ENCODE measurements at regions not wholly inside any gene's neighbourhood (a gene's known extent, or its start where the extent isn't known, plus 50 kb on each side); places are given as distances from the start of the nearest gene placed in this dataset.
A peak's percentile ranks its signal among the peaks of the same experiment; 100 is the strongest.
"Not testable (repeated sequence)": the region's sequence is repeated elsewhere in the genome, so short reads cannot be mapped to it uniquely, and the experiment has no call there.

DNA sequence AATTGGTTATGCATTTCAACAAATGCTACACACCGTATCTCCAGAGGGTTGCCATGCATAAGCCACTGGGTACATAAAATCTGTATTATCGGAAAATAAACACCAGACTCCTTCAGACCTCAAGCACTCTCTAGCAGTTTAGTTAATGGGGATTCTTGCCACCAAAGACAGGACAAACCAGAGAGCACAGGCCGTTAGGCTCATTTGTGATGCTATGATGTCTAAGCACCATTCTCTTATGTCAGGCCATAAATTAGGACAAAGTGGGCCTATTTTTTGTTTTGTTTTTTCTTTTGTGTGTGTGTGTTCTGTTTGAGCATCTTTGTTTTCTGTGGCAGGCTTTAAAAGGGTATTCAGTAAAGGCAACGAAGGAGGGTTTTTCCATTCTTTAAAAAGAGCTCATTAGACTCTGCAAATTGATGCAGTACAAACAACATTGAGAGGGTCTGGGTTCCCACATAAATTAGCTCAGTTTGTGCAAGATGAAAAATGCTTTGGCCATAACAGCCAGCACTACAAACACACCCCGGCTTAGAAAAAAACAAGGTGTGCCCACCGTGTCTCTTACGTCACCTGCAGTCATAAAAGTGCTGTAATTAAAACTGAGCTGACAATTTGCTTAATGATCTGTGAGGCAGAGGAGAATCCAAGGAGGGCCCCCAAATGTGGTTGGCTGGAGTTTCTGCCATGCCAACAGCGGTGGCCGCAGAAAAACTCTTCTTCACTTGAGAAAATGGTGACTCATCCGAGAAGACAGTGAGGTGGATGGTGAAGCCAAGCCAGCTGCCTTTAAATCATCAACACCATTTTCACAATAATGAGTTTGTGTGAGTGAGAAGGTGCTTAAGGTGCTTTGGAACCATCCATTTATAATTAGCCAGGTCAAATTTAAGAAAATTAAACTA, 297.9 kb downstream of the GATA3 start:
- H3K36me3 Mint-ChIP-seq: peaks cover 4 to 6% of the 10 kb centered on the region in 2 donors
- DNase-seq (ENCODE audit: low spot score in 2 of 2) (no peak), ATAC-seq (no peak)
- H3K9me3 Mint-ChIP-seq: peaks cover 0 to 6% of the 10 kb centered on the region in 2 donors
- H3K27ac Mint-ChIP-seq: no peak overlapping the region

GRCh38 chr10:8356283-8356682, 301.8 kb downstream of the GATA3 start:
- peaks cover 0 to 4% of the 10 kb centered on the region in 2 donors for H3K36me3 Mint-ChIP-seq
- no peak overlapping the region for H3K27ac Mint-ChIP-seq
- H3K9me3 Mint-ChIP-seq: no peaks in the 10 kb centered on the region
- no peak for ATAC-seq
- no peak for DNase-seq (ENCODE audit: low spot score in 2 of 2)

GRCh38 chr10:8359467-8359866, 305.0 kb downstream of the GATA3 start:
- no peak for DNase-seq (ENCODE audit: low spot score in 2 of 2)
- ATAC-seq: no peak
- Mint-ChIP-seq H3K36me3 (peaks cover 0 to 4% of the 10 kb centered on the region in 2 donors), H3K27ac (no peak overlapping the region), H3K9me3 (peaks cover 0 to 8% of the 10 kb centered on the region in 2 donors)

GRCh38 chr10:8360365-8360764, 305.9 kb downstream of the GATA3 start:
- DNase-seq (ENCODE audit: low spot score in 2 of 2): no peak
- Mint-ChIP-seq H3K36me3 (no peaks in the 10 kb centered on the region), H3K27ac (no peak overlapping the region), H3K9me3 (peaks cover 0 to 8% of the 10 kb centered on the region in 2 donors)
- peak in 1 of 2 donors; percentile 22 for ATAC-seq

DNA sequence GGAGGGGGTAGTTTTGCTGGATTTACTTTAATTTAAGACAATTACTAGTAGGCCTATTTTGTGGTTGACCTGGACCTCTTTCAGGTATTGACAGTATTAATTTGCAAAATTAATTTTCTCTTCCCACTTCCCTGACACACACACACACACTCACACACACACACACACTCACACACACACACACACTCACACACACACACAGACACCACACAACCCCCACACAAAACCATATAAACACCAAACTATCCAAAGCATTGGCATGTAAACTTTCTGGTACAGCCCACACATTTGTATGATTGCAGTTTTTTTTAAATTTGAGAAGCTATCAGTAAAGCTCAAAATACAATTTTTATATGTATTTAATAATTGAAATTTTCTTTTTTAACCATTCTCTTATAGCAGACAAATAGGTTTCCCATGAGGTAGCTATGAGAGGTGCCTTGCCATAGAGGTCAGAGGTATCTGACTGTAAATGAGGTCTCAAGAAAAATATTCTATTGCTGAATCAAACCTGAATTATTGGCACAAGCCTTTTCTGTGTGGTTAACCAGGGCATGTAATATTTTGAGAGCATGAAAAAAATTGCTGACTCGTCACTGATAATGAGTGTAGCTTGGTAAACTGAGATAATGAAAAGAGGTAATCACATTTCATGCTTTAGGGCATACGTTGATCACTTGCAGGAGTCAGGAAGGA, 306.5 kb downstream of the GATA3 start:
- Mint-ChIP-seq H3K9me3 (peaks cover 0 to 8% of the 10 kb centered on the region in 2 donors), H3K36me3 (no peaks in the 10 kb centered on the region), H3K27ac (no peak overlapping the region)
- ATAC-seq (no peak), DNase-seq (ENCODE audit: low spot score in 2 of 2) (no peak)

- DNase-seq (ENCODE audit: low spot score in 2 of 2): no peak
- Mint-ChIP-seq H3K9me3 (peaks cover 0 to 8% of the 10 kb centered on the region in 2 donors), H3K27ac (no peak overlapping the region), H3K36me3 (no peaks in the 10 kb centered on the region)
- ATAC-seq: peak; percentile 64 to 67
Observed at GRCh38 chr10:8361510-8361844, 307.0 kb downstream of the GATA3 start.

- Mint-ChIP-seq H3K36me3 (peaks cover 0 to 4% of the 10 kb centered on the region in 2 donors), H3K9me3 (peaks cover 4 to 15% of the 10 kb centered on the region in 2 donors), H3K27ac (peak overlapping the region in 1 of 2 donors; percentile 30)
- ATAC-seq (peak; percentile 46 to 69), DNase-seq (ENCODE audit: low spot score in 2 of 2) (no peak)
Observed at GRCh38 chr10:8365935-8366911, 311.7 kb downstream of the GATA3 start.

DNA sequence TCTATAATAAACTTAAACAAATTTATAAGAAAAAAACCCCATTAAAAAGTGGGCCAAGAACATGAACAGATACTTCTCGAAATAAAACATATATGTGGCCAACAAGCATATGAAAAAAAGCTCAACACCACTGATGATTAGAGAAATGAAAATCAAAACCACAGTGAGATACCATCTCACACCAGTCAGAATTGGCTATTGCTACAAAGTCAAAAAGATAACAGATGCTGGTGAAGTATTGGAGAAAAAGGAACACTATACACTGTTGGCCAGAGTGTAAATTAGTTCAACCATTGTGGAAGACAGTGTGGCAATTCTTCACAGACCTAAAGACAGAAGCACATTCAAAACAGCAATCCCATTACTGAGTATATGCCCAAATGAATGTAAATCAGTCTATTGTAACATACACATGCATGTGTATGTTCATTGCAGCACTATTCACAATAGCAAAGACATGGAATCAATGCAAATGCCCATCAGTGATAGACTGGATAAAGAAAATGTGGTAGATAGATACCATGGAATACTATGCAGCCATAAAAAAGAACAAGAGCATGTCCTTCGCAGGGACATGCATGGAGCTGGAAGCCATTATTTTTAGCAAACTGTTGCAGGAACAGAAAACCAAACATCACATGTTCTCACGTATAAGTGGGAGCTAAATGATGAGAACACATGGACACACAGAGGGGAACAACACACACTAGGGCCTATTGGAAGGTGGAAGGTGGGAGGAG, 313.4 kb downstream of the GATA3 start:
- H3K9me3 Mint-ChIP-seq: peaks cover 4 to 20% of the 10 kb centered on the region in 2 donors
- not testable (repeated sequence) for DNase-seq (ENCODE audit: low spot score in 2 of 2); ATAC-seq; H3K27ac Mint-ChIP-seq; H3K36me3 Mint-ChIP-seq

DNA sequence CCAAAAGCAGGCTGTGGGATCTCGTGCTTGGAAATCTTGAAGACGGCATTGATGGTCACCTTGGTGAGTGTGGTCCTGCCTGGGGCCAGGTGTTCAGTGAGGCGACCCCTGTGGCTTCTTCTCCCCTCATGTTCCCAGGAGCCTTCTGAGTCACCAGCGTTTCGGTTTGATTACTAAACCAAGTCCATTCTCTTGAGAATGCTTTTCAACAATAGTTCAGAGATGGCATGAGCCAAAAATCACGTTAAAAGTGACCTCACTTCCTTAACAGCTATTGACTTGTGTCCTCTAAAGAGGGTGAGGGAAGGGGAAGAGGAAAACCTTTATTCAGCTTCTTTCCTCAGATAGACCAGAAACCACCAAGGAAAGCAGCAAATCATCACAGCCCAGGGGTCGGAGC, 315.2 kb downstream of the GATA3 start:
- ATAC-seq: peak in 1 of 2 donors; percentile 22
- peaks cover 0 to 4% of the 10 kb centered on the region in 2 donors for H3K36me3 Mint-ChIP-seq
- no peak for DNase-seq (ENCODE audit: low spot score in 2 of 2)
- peaks cover 4 to 11% of the 10 kb centered on the region in 2 donors for H3K9me3 Mint-ChIP-seq
- no peak overlapping the region for H3K27ac Mint-ChIP-seq

DNA sequence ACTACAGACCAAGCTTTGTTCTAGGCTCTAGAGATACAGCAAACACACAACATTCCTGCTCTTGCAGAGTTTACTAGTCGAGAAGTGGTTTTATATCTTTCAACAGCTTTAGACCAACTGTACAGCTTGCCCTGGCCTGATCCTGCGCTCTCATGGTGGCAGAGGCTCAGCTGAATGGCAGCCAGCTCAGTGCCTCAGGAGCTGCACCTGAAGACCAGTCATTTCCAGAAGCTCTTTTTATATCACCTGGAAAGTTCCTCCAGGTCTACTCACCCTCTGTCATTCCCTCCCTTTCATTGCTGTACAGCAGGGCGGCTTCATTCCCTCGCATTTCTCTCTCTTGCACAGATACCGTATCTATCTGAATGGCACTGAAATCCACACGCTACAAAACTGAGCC, 319.8 kb downstream of the GATA3 start:
- Mint-ChIP-seq H3K27ac (no peak overlapping the region), H3K36me3 (no peaks in the 10 kb centered on the region), H3K9me3 (peaks cover 0 to 7% of the 10 kb centered on the region in 2 donors)
- DNase-seq (ENCODE audit: low spot score in 2 of 2): no peak
- ATAC-seq: no peak

GRCh38 chr10:8375137-8375536, 320.6 kb downstream of the GATA3 start:
- H3K27ac Mint-ChIP-seq: no peak overlapping the region
- no peaks in the 10 kb centered on the region for H3K36me3 Mint-ChIP-seq
- peaks cover 0 to 7% of the 10 kb centered on the region in 2 donors for H3K9me3 Mint-ChIP-seq
- DNase-seq (ENCODE audit: low spot score in 2 of 2) (no peak), ATAC-seq (peak in 1 of 2 donors; percentile 71)

GRCh38 chr10:8378198-8378983, 323.9 kb downstream of the GATA3 start:
- no peaks in the 10 kb centered on the region for H3K9me3 Mint-ChIP-seq
- no peaks in the 10 kb centered on the region for H3K36me3 Mint-ChIP-seq
- DNase-seq (ENCODE audit: low spot score in 2 of 2) (no peak), ATAC-seq (no peak)
- H3K27ac Mint-ChIP-seq: no peak overlapping the region

GRCh38 chr10:8379906-8380832, 325.7 kb downstream of the GATA3 start:
- DNase-seq (ENCODE audit: low spot score in 2 of 2): no peak
- H3K36me3 Mint-ChIP-seq: no peaks in the 10 kb centered on the region
- ATAC-seq: peak in 1 of 2 donors; percentile 28
- H3K9me3 Mint-ChIP-seq: no peaks in the 10 kb centered on the region
- H3K27ac Mint-ChIP-seq: no peak overlapping the region

- H3K9me3 Mint-ChIP-seq: peaks cover 0 to under 1% of the 10 kb centered on the region in 2 donors
- H3K36me3 Mint-ChIP-seq: peaks cover 0 to 4% of the 10 kb centered on the region in 2 donors
- no peak overlapping the region for H3K27ac Mint-ChIP-seq
Observed at GRCh38 chr10:8380833-8381496, 326.5 kb downstream of the GATA3 start.

More at GRCh38 chr10:8380833-8381496, 326.5 kb downstream of the GATA3 start:
- DNase-seq (ENCODE audit: low spot score in 2 of 2): no peak
- ATAC-seq: peak in 1 of 2 donors; percentile 53

All from activated naive CD4-positive, alpha-beta T cell treated with anti-CD3 and anti-CD28 coated beads, Interleukin-2, amount 50 U/mL, for 72 hours (primary cell).